Astrocyte of the spinal cord (primary cell): ENCODE measurements at regions not wholly inside any gene's neighbourhood (a gene's known extent, or its start where the extent isn't known, plus 50 kb on each side); places are given as distances from the start of the nearest gene placed in this dataset.

Experiments
- DNase-seq: peaks from one replicate; pipeline ENCODE4 v3.0.0; 2011; ENCODE audit warnings: low read depth, low spot score
- H3K4me3 ChIP-seq: 2 replicates; pipeline ENCODE4 v1.5.1; 2011; ENCODE audit warnings: low read depth, mild to moderate bottlenecking, low read length, moderate library complexity
- in situ Hi-C: cut with HindIII; loops from 2 replicates; pipeline ENCODE4 v1.10.0; 2017; ENCODE audit warnings: low sequenced_read_pairs
- TF ChIP-seq, protein P1 (sequence below): IDR thresholded peaks from 2 replicates; pipeline ENCODE4 v1.5.1; 2012; ENCODE audit warnings: low read depth, mild to moderate bottlenecking, low read length, inconsistent platforms

DNA sequence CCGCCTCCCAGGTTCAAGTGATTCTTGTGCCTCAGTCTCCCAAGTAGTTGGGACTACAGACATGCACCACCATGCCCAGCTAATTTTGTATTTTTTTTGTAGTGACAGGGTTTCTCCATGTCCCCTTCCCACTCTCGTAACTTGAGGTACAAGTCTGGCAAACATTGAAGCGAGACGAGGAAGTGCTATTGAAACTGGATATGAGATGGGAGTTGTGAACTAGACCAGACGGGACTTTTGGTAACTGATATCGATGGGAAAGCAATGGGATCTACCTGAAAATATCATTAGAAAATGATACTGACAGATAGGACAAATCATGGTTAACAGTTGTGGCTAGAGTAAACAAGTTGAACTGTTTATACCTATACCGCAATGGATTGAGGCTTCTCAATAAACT is 95.2 kb upstream of the TRABD2B start:
- H3K4me3 ChIP-seq, result no peak overlapping the region
- DNase-seq, result no peak
- in situ Hi-C loops, result no loop called here
- TF ChIP-seq, protein P1, sequence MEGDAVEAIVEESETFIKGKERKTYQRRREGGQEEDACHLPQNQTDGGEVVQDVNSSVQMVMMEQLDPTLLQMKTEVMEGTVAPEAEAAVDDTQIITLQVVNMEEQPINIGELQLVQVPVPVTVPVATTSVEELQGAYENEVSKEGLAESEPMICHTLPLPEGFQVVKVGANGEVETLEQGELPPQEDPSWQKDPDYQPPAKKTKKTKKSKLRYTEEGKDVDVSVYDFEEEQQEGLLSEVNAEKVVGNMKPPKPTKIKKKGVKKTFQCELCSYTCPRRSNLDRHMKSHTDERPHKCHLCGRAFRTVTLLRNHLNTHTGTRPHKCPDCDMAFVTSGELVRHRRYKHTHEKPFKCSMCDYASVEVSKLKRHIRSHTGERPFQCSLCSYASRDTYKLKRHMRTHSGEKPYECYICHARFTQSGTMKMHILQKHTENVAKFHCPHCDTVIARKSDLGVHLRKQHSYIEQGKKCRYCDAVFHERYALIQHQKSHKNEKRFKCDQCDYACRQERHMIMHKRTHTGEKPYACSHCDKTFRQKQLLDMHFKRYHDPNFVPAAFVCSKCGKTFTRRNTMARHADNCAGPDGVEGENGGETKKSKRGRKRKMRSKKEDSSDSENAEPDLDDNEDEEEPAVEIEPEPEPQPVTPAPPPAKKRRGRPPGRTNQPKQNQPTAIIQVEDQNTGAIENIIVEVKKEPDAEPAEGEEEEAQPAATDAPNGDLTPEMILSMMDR, result no peak

DNA sequence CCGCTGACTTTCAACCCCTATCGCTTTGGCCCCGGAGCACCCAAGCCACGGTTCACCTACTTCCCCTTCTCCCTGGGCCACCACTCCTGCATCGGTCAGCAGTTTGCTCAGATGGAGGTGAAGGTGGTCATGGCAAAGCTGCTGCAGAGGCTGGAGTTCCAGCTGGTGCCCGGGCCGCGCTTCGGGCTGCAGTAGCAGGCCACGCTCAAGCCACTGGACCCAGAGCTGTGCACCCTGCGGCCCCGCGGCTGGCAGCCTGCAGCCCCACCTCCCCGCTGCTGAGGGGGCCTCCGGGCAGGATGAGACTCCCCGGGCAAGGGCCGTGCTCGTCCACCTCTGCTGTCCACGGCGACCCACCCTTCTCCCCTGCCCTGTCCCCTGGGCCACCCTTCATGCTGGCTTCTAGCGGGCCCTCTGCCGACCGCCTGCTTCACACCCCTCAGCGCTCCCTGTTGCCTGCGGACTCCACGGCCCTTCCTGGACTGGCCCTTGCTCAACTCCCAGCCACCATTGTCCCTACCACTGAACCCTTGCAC is 92.2 kb upstream of the TRABD2B start:
- TF ChIP-seq, protein P1, result no peak
- no peak overlapping the region for H3K4me3 ChIP-seq
- no peak for DNase-seq
- in situ Hi-C loops, result no loop called here

DNA sequence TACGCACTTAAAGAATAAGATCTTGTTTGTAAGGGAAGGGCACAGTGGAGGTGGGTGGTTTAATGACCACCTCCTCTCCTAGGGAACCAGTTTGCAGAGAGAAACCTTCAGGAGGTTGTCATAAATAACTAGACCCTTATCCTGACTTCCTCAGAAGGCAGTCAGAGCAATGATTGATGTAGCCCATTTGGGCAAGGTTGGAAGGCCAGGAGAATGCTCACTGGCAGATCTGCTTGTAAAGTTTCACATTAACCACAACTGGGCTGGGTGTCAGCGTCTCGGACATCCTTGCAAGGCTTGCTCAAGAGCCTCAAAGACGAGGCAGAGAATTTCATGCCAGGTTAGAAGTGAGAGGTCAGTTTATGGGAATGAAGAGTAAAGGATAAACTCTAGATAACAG is 87.6 kb upstream of the TRABD2B start:
- TF ChIP-seq, protein P1, result no peak
- DNase-seq, result no peak
- H3K4me3 ChIP-seq, result no peak overlapping the region
- in situ Hi-C loops, result no loop called here

DNA sequence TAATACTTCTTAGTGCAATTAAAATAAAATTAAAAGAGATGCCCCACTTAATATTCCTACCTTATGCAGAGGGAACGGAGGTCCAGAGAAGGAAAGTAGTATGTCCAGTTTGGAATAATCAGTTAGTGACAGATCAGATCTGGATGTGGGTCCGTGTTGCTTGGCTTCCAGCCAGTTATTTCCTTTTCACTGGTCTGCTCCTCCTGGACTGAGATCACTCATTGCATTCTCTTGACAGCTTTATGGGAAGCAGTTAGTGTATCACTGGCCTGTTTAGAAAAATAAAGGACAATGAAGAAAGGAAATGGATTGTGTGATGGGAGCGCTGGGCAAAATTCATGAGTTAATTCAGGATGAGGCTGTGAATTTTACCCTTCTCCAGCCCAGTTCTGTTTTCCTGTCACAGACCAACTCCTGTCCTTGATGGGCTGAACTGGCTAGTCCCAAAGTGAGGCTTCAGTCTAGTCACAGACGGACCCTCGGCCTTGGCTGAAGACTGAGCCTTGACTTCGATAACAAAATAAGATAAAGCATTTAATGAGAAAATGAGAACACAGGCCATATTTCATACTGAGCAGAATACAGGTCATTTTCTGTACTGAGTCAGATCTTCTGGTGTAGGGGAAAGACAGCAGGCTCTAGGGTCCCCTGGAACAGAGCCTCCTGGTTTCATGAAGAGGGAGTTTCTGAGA is 85.2 kb upstream of the TRABD2B start:
- TF ChIP-seq, protein P1, result no peak
- no peak for DNase-seq
- no peak overlapping the region for H3K4me3 ChIP-seq
- in situ Hi-C loops, result no loop called here

DNA sequence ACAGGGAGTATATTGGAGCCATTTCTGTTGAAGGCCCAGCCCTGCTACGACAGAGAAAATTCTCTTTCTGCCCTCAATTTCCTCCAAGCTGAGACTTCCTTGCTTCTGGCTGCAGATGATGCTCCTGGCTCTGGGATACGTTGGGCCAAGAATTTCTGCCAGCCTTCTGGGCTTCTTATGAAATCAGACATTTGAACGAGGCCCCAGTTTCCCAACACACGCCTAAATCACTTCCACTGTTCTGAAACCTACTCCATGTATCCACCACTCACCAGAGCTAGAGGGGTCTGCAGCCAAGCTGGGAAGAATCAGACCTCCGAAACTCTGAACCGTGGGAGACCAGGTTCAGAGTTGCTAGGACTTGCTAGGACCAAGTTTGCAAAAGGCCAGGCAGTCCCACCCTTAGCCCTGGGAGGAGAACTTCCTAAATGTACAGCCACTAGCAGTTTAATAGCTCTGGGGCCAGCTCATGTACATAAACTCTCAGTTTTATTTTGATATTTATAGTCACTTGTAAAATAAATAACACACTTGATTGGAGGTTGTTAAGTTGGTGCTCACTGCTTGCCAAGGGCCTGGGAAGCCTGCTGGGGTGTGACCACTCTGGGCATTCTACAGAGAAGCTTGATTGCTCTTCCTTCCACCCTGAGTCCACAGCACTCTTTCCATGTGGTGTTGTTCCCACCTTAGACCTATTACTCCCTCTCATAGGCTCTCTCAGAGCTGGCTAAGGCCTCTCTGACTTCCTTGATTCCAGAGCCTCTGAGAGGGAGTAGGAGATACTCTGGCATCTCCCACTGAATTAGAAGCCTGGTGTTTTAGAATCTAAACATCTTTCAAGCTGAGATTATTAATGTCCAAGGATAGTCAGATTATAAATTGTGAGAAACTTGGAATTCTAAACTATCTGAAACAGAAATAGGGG is 83.4 kb upstream of the TRABD2B start:
- in situ Hi-C loops, result no loop called here
- TF ChIP-seq, protein P1, result no peak
- no peak for DNase-seq
- no peak overlapping the region for H3K4me3 ChIP-seq

DNA sequence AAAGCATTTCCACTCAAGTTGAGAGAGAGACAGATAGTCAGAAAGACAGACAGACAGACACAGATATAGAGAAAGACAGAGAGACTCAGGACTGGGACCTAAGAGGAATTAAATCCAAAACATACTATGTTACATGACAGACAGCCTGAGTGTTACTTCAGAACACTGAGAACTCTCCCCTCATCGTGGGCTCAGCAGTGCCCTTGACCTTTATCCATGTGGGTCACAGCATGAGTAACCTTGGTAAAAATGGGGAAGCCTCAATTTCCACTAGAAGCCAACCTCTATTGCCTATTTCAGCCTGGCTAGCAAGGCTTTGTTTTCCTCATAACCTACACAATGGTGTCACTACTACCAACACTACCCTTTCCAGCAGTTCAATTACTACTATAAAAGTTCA is 81.9 kb upstream of the TRABD2B start:
- in situ Hi-C loops, result no loop called here
- no peak overlapping the region for H3K4me3 ChIP-seq
- TF ChIP-seq, protein P1, result no peak
- DNase-seq, result no peak
